Right lung (tissue), 2 donors: ENCODE measurements at regions not wholly inside any gene's neighbourhood (a gene's known extent, or its start where the extent isn't known, plus 50 kb on each side); places are given as distances from the start of the nearest gene placed in this dataset.
A peak's percentile ranks its signal among the peaks of the same experiment; 100 is the strongest.

Experiments used
- DNase-seq, 2 donors: peaks; one replicate each; pipeline ENCODE4 v3.0.0-alpha.2; 2013

GRCh38 chr3:148149556-148149955 lies 548.1 kb upstream of the AGTR1 start:
- DNase-seq: no peak

DNA sequence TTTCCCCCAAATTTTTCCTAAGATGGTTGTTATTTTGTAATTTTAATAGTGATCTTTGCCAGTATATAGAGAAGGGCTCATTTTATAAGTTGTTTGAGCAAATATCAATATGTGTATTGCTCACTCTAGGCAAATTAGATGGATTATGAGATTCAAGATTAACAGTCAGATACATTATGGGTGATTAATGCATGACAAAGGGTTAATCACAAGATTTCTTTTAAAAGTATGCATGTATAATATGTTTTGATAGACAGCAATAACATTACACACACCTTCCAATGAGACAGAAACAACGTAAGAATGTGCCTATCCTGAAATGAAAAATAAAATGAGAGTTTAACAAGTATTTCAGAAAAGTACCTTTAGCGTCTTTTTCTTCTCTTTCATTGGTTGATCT lies 547.6 kb upstream of the AGTR1 start:
- no peak for DNase-seq

DNA sequence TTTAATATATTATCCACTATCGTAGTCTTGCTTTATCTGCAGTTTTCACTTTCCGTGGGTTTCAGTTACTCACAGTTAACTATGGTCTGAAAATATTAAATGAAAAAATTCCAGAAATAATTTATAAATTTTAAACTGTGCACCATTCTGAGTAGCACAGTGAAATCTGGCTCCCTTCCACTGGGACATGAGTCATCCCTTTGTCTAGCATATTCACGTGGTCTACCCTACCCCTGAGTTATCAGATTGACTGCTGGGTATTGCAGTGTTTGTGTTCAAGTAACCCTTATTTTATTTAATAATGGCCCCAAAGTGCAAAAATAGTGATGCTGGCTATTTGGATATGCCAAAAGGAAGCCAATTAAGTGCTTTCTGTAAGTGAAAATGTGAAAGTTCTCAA lies 539.5 kb upstream of the AGTR1 start:
- no peak for DNase-seq

GRCh38 chr3:148162132-148162531 lies 535.6 kb upstream of the AGTR1 start:
- DNase-seq: no peak

DNA sequence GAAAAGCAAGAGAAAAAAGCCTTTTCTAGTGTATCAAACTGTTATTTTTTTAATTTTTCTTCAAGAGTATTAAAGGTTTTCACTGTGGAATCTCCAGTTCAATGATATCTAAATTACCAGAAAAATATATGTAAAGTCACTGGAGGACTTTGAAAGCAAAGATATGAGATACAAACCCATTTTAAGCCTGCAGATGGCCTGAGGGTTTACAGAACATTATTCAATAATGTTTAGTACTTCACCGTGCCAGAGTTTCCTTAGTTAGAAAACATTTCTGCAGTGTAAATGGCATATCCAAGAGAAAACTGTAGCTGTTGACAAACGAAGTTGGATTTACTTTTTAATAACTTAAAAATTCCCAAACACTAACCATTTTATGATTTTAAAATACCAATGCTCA lies 529.4 kb upstream of the AGTR1 start:
- DNase-seq: no peak

DNA sequence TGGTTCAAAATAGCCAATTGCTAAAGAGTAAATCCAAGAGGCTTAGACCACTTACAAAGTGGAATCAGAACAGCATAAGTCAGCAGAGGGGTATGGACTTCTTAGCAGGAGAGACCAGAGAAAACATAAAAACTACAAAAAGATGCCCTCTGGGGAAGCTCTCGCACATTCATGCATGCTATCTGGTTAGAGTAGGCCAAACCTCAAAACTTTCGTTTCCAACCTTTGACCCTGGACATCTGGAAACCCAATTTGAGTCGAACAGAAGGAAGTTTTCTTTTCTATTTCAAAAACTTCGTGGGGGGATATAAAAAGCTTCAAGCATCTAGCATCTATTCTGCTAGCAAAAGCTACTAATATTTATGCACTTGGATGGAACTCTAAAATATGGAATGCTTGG lies 523.9 kb upstream of the AGTR1 start:
- no peak for DNase-seq

GRCh38 chr3:148175214-148175613 lies 522.5 kb upstream of the AGTR1 start:
- peak in 1 of 2 donors; percentile 32 for DNase-seq

DNA sequence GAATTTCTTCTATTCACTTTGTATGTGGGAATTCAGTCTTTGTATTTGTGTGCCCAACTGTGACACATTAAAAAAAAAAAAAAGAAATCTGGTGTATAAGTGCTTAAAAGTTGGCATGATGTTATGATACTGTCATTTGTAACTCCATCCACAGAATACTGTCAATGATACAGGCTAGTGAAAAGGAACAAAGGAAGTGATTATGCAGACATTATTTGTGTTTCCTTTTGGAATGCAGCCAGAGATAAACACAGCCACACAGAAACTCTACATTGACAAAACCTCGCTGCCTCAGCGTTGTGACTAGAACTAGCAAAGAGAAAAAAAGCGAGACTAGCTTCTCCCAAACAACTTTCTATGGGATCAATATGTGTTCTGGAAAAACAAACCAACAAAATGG lies 519.2 kb upstream of the AGTR1 start:
- no peak for DNase-seq

DNA sequence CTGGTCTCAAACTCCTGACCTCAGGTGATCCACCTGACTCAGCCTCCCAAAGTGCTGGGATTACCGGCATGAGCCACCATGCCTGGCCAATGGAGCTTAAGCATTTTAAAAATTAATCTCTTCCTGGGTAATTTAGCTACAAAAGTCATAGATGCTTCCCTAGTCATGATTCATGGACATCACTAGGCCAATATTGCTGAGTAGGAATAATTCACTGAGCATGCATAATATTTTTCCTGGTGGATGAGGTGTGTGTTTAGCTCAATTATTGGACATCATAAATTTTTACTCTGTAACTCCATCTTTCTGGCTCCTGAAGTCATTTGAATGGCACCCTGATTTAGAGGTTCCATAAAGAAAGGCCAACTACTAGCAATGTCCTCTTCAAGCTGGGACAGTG lies 512.9 kb upstream of the AGTR1 start:
- no peak for DNase-seq

- DNase-seq: peak; percentile 76 to 77
Observed at GRCh38 chr3:148186881-148187280, 510.8 kb upstream of the AGTR1 start.

GRCh38 chr3:148187296-148187695 lies 510.4 kb upstream of the AGTR1 start:
- no peak for DNase-seq

DNA sequence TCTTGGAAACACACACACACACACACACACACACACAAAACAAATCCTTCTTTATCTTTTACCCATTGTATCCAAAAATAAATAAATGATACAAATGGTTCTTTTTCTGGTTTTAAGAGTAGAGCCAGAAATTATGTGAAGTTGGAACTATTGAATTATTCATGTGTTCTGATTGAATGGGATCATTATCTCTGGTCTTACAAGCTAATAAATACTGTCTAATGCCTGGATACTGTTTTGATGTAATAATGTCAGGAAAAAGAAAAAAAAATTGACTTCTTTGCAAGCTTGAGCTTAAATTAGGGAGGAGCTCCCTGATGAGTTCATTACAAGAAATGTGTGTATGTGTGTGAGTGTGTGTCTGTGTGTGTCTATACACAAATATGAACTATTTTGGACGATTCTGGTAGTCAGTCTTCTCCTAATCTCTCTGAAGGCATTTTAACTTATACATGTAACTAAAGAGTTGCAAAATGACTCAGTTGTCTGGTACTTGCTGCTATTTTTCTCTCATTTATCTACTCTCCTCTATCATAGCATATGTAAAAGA lies 507.2 kb upstream of the AGTR1 start:
- no peak for DNase-seq

- no peak for DNase-seq
Observed at GRCh38 chr3:148191966-148192365, 505.7 kb upstream of the AGTR1 start.

GRCh38 chr3:148197061-148197460 lies 500.6 kb upstream of the AGTR1 start:
- DNase-seq: no peak

DNA sequence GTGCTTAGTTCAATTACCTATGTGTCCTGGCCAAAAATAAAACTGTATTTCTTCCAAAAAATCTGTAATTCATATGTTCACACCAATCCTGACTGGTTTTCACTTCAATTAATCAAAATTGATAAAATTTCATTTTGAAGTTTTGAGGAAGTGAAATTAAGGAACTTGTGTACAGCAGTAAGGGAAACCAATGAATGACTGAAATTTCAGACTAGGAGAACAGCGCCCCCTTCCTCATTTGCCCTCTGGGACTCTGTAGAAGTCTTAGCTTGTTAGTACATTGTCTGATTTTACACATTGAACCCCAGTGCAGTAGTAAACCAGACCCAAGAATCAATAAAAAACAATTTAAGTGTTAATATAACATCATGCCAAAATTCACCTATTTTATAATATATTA lies 495.3 kb upstream of the AGTR1 start:
- DNase-seq: no peak

DNA sequence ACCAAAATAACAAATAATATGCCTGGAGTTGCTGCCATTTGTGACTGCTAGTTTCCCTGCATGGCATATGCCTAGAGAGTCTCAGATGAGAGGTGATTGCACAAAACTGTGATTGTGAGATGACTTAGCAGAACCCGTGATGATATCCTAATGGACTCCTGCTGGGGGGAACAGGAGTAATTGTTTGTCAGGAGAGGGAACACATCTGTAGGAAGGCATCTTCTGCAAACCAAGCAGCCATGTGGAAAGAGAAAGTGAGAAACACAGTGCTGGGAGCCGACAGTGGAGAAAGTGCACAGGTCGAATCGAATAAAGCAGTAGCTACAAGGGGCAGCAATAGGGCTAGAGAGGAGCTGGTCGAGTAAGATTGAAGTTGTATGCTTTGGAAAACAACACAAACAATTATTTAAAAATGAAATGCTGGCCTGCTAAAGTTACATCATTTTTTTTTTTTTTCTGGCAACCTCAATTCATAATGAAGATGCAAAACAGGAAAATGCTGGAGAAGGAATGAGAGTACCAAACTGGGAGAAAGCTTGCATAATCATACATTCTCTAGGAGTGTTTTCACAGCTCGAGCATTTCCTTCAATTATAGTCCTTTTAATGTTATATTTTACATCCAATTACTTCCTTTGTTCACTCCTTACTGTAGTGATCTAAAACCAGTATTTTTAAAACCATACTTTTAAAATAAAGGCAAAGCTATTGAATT lies 494.2 kb upstream of the AGTR1 start:
- DNase-seq: peak; percentile 82 to 87

- DNase-seq: no peak
Observed at GRCh38 chr3:148204131-148204530, 493.6 kb upstream of the AGTR1 start.

DNA sequence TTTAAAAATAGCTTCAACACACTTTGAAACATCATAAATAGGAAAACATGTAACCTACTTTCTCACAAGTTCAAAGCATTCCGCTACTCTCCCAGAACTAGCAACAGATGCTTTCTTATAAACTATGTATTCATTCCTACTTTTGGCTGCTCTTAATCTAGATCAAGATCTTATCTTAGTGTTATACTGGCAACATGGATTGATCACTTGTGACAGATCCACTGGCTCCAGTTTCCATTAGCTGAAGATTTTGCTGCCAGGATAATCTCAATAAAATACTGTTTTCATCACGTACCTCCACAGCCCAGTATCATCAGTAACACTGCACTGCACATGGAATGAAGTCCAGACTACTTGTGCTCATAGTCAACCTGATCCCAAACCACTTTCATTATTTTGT lies 491.7 kb upstream of the AGTR1 start:
- DNase-seq: peak in 1 of 2 donors; percentile 40

- no peak for DNase-seq
Observed at GRCh38 chr3:148206446-148206845, 491.3 kb upstream of the AGTR1 start.

- DNase-seq: no peak
Observed at GRCh38 chr3:148208975-148209374, 488.7 kb upstream of the AGTR1 start.

DNA sequence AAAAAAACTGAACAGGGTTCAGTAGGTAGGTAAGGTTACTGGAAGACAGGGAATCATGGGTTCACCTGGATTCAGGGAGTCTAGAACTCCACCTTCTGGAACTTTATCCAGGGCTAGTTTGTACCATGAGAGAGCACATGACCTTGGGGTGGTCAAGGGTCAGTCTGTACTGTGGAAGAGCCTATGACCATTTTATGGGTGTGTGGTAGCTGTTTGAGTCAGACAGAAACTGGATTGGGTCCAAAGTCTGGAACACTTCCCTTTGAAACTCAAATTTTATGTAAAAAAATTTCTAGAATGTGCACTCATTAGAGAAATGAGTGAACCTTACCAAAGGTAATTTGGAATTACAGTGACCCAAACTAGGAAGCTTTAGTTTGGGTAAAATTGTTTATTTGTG lies 486.0 kb upstream of the AGTR1 start:
- no peak for DNase-seq

DNA sequence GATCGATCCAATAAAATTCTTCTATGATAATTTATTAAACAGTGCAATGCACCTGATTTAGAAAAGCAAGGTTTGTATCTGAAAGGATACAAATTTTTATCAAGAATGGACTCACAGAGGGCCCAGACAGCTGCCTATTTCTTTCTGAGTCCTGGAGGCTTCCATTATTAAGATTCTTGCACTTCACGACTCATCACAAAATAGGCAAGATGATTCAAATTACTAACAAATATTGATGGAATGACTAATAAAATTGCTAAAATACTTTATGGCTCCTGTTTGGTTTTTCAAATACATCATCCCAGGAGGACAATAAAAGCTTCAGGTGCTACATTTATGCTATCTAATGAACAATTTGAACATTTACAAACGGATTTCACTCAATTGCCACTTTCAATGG lies 483.0 kb upstream of the AGTR1 start:
- no peak for DNase-seq

GRCh38 chr3:148217317-148217716 lies 480.4 kb upstream of the AGTR1 start:
- no peak for DNase-seq

DNA sequence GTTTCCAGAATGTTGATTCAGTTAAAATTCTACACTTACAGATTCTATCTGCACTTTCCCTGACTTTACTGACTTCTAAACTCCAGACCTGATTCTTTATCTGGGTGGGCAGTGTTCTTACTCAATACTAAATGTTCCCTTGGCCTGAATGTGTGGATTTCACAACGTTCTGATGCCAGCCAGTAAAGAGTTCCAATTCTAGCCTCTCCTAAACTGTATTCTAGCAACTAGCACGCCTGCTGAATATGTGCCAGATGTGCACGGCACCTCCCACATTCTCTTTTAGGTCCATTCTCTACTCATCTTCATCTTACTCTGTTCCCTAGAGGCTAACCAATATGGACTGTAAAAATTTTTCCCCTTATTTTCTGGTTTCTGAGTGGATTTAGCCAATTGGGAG lies 479.5 kb upstream of the AGTR1 start:
- no peak for DNase-seq
